GM19239 (cell line): ENCODE measurements at regions not wholly inside any gene's neighbourhood (a gene's known extent, or its start where the extent isn't known, plus 50 kb on each side); places are given as distances from the start of the nearest gene placed in this dataset.

ENCODE experiments used
- DNase-seq: peaks from one replicate; pipeline ENCODE4 v3.0.0; 2011; ENCODE audit warnings: low spot score; ENCODE audit not compliant: insufficient read length
- FAIRE-seq: peaks from 2 replicates; lab custom pipeline; 2011; peaks lifted over from hg19 to GRCh38; lab: Jason Lieb, UNC

GRCh38 chr6:79864421-79864820, 82.9 kb downstream of the ELOVL4 start:
- no peak for FAIRE-seq
- no peak for DNase-seq

- DNase-seq (no peak), FAIRE-seq (no peak)
Observed at GRCh38 chr6:79864001-79864400, 83.4 kb downstream of the ELOVL4 start.

- FAIRE-seq (no peak), DNase-seq (no peak)
Observed at GRCh38 chr6:79863566-79863965, 83.8 kb downstream of the ELOVL4 start.

- DNase-seq, result no peak
- FAIRE-seq, result no peak
Observed at GRCh38 chr6:79862711-79863110, 84.6 kb downstream of the ELOVL4 start.

GRCh38 chr6:79862126-79862525, 85.2 kb downstream of the ELOVL4 start:
- FAIRE-seq, result no peak
- DNase-seq, result no peak

- DNase-seq (no peak), FAIRE-seq (no peak)
Observed at GRCh38 chr6:79861023-79861422, 86.3 kb downstream of the ELOVL4 start.

GRCh38 chr6:79847426-79847825, 99.9 kb downstream of the ELOVL4 start:
- FAIRE-seq, result no peak
- no peak for DNase-seq

GRCh38 chr6:79842376-79843040, 104.8 kb downstream of the ELOVL4 start:
- FAIRE-seq, result peak; percentile 76
- no peak for DNase-seq

- FAIRE-seq (peak; percentile 8), DNase-seq (no peak)
Observed at GRCh38 chr6:79841577-79842375, 105.6 kb downstream of the ELOVL4 start.

GRCh38 chr6:79838851-79839250, 108.5 kb downstream of the ELOVL4 start:
- DNase-seq, result no peak
- FAIRE-seq, result no peak

- no peak for DNase-seq
- no peak for FAIRE-seq
Observed at GRCh38 chr6:79833964-79834284, 113.4 kb downstream of the ELOVL4 start.

GRCh38 chr6:79833264-79833963, 113.9 kb downstream of the ELOVL4 start:
- DNase-seq (no peak), FAIRE-seq (no peak)

GRCh38 chr6:79832723-79833122, 114.6 kb downstream of the ELOVL4 start:
- DNase-seq (no peak), FAIRE-seq (no peak)

GRCh38 chr6:79824202-79824601, 123.2 kb downstream of the ELOVL4 start:
- no peak for DNase-seq
- FAIRE-seq, result no peak

- FAIRE-seq, result no peak
Observed at GRCh38 chr6:79821859-79822258, 125.5 kb downstream of the ELOVL4 start.

GRCh38 chr6:79818471-79818870, 128.9 kb downstream of the ELOVL4 start:
- FAIRE-seq (no peak), DNase-seq (no peak)

More at GRCh38 chr6:79821859-79822258, 125.5 kb downstream of the ELOVL4 start:
- DNase-seq, result no peak

- FAIRE-seq (no peak), DNase-seq (no peak)
Observed at GRCh38 chr6:79814940-79815339, 132.4 kb downstream of the ELOVL4 start.

- FAIRE-seq (peak; percentile 78), DNase-seq (peak; percentile 28)
Observed at GRCh38 chr6:79813854-79814709, 133.3 kb downstream of the ELOVL4 start.

GRCh38 chr6:79813143-79813850, 134.1 kb downstream of the ELOVL4 start:
- DNase-seq (no peak), FAIRE-seq (no peak)

GRCh38 chr6:79812195-79812594, 135.2 kb downstream of the ELOVL4 start:
- FAIRE-seq, result no peak

More at GRCh38 chr6:79812195-79812594, 135.2 kb downstream of the ELOVL4 start:
- no peak for DNase-seq
